H1 (cell line): ENCODE measurements at regions not wholly inside any gene's neighbourhood (a gene's known extent, or its start where the extent isn't known, plus 50 kb on each side); places are given as distances from the start of the nearest gene placed in this dataset.

Experiments
- BACH1 ChIP-seq: IDR thresholded peaks from 2 replicates; pipeline ENCODE4 v1.6.1; 2012; ENCODE audit warnings: low read length, improper control_type of control experiment
- CTCF ChIP-seq, 3 experiments: IDR thresholded peaks; 1 replicate in 2 of 3; 2 replicates in 1 of 3; pipeline versions ENCODE4 v1.5.1 to v1.6.1; 2011; ENCODE audit warnings: low read length in 3 of 3, mild to moderate bottlenecking in 3 of 3, inconsistent platforms in 2 of 3, low read depth in 1 of 3, moderate library complexity in 1 of 3; ENCODE audit not compliant: insufficient read depth in 1 of 3; ENCODE audit errors: control extremely low read depth in 1 of 3
- EP300 ChIP-seq, 2 experiments: IDR thresholded peaks; 1 replicate in 1 of 2; 2 replicates in 1 of 2; pipeline ENCODE4 v1.6.1; 2011 to 2012; ENCODE audit warnings: low read depth in 2 of 2, low read length in 2 of 2, mild to moderate bottlenecking in 2 of 2, borderline replicate concordance in 1 of 2, inconsistent platforms in 1 of 2, moderate library complexity in 1 of 2
- EZH2 ChIP-seq: fragments of 200-600 bp; sonication (generic); IDR thresholded peaks from 2 replicates; pipeline ENCODE4 v1.7.1; 2012; ENCODE audit warnings: low read depth, mild to moderate bottlenecking, moderate library complexity, low read length, inconsistent platforms; ENCODE audit not compliant: severe bottlenecking
- JUN ChIP-seq: IDR thresholded peaks from 2 replicates; pipeline ENCODE4 v1.6.1; 2011; ENCODE audit warnings: low read depth, mild to moderate bottlenecking, improper control_type of control experiment, low read length
- JUND ChIP-seq: IDR thresholded peaks from 2 replicates; pipeline ENCODE4 v1.6.1; 2011; ENCODE audit warnings: mild to moderate bottlenecking, improper control_type of control experiment, low read length
- KDM1A ChIP-seq: fragments of 200-600, 300-600 bp; sonication (generic); IDR thresholded peaks from 2 replicates; pipeline ENCODE4 v1.7.1; 2016; ENCODE audit warnings: mild to moderate bottlenecking, low read length, borderline replicate concordance
- POLR2A ChIP-seq, 2 experiments: IDR thresholded peaks; 1 replicate in 1 of 2; 2 replicates in 1 of 2; pipeline ENCODE4 v1.6.1; 2011; ENCODE audit warnings: low read depth in 2 of 2, low read length in 2 of 2, mild to moderate bottlenecking in 2 of 2; ENCODE audit errors: control extremely low read depth in 1 of 2
- POLR2AphosphoS5 ChIP-seq: IDR thresholded peaks from 2 replicates; pipeline ENCODE4 v1.6.1; 2011; ENCODE audit warnings: low read depth, low read length
- RAD21 ChIP-seq, 2 experiments: IDR thresholded peaks in 1 of 2; conservative IDR thresholded peaks in 1 of 2; 2 replicates each; pipeline ENCODE4 v1.6.1; 2011; ENCODE audit warnings: low read depth in 2 of 2, low read length in 2 of 2, improper control_type of control experiment in 1 of 2, inconsistent platforms in 1 of 2, mild to moderate bottlenecking in 1 of 2, moderate library complexity in 1 of 2
- SAP30 ChIP-seq: fragments of 300-600 bp; sonication (generic); IDR thresholded peaks from 2 replicates; pipeline ENCODE4 v1.7.1; 2012; ENCODE audit warnings: low read length, moderate library complexity, mild to moderate bottlenecking, inconsistent platforms; ENCODE audit not compliant: insufficient read depth, insufficient replicate concordance
- SRF ChIP-seq: IDR thresholded peaks from 2 replicates; pipeline ENCODE4 v1.6.1; 2011; ENCODE audit warnings: mild to moderate bottlenecking, low read depth, low read length, moderate library complexity
- ZNF274 ChIP-seq: IDR thresholded peaks from 2 replicates; pipeline ENCODE4 v1.7.0; 2012; ENCODE audit warnings: low read length, borderline replicate concordance; ENCODE audit errors: extremely low read depth

GRCh38 chr3:152549263-152549662 lies 280.5 kb downstream of the MBNL1 start:
- TF ChIP-seq CTCF (IDR thresholded peaks at IDR 0.05; ENCODE audit: control extremely low read depth in 1 of 3, insufficient read depth in 1 of 3, low read depth in 1 of 3, low read length in 3 of 3) (no peak), EP300 (IDR thresholded peaks at IDR 0.05; ENCODE audit: borderline replicate concordance in 1 of 2, low read depth in 2 of 2, low read length in 2 of 2) (no peak), BACH1 (no peak), POLR2A (IDR thresholded peaks at IDR 0.05; ENCODE audit: control extremely low read depth in 1 of 2, low read depth in 2 of 2, low read length in 2 of 2) (no peak), SAP30 (no peak), EZH2 (no peak), JUND (no peak), KDM1A (no peak), ZNF274 (no peak), JUN (no peak), POLR2AphosphoS5 (no peak), RAD21 (IDR thresholded peaks at IDR 0.05 in 1 of 2, conservative IDR thresholded peaks at IDR 0.05 in 1 of 2; ENCODE audit: low read depth in 2 of 2, low read length in 2 of 2) (no peak), SRF (no peak)
